Activated T-cell treated with anti-CD3 and anti-CD28 coated beads, Interleukin-2, amount 50 U/mL, for 72 hours (primary cell): ENCODE measurements at regions not wholly inside any gene's neighbourhood (a gene's known extent, or its start where the extent isn't known, plus 50 kb on each side); places are given as distances from the start of the nearest gene placed in this dataset.
"Not testable (repeated sequence)": the region's sequence is repeated elsewhere in the genome, so short reads cannot be mapped to it uniquely, and the experiment has no call there.

Experiments
- ATAC-seq, 2 donors: fragments of 150-1000 bp; cut with Tn5 transposase; replicated peaks in 1 of 2; 2 replicates each; pipeline ENCODE4 v1.10.0; 2021; ENCODE audit warnings: moderate library complexity in 2 of 2, mild to moderate bottlenecking in 1 of 2
- DNase-seq, 2 donors: peaks; one replicate each; pipeline ENCODE4 v3.0.0; 2021 to 2022; ENCODE audit warnings: mixed read lengths in 1 of 2
- H3K27ac Mint-ChIP-seq: one replicate; pipeline ENCODE4 v1.8.0; 2022; ENCODE audit warnings: mild to moderate bottlenecking, moderate library complexity, mixed read lengths
- H3K27me3 Mint-ChIP-seq: one replicate; pipeline ENCODE4 v1.8.0; 2022; ENCODE audit warnings: low read depth, mixed read lengths
- H3K36me3 Mint-ChIP-seq, 2 donors: one replicate each; pipeline ENCODE4 v1.8.0; 2022; ENCODE audit warnings: mixed read lengths in 2 of 2, mild to moderate bottlenecking in 1 of 2; ENCODE audit not compliant: insufficient read depth in 2 of 2
- H3K4me1 Mint-ChIP-seq: one replicate; pipeline ENCODE4 v1.8.0; 2022; ENCODE audit warnings: low read depth, mixed read lengths
- H3K4me3 Mint-ChIP-seq, 2 donors: one replicate each; pipeline ENCODE4 v1.8.0; 2022; ENCODE audit warnings: mild to moderate bottlenecking in 2 of 2, mixed read lengths in 2 of 2, moderate library complexity in 2 of 2
- H3K9me3 Mint-ChIP-seq, 2 donors: one replicate each; pipeline ENCODE4 v1.8.0; 2022; ENCODE audit warnings: mixed read lengths in 2 of 2

DNA sequence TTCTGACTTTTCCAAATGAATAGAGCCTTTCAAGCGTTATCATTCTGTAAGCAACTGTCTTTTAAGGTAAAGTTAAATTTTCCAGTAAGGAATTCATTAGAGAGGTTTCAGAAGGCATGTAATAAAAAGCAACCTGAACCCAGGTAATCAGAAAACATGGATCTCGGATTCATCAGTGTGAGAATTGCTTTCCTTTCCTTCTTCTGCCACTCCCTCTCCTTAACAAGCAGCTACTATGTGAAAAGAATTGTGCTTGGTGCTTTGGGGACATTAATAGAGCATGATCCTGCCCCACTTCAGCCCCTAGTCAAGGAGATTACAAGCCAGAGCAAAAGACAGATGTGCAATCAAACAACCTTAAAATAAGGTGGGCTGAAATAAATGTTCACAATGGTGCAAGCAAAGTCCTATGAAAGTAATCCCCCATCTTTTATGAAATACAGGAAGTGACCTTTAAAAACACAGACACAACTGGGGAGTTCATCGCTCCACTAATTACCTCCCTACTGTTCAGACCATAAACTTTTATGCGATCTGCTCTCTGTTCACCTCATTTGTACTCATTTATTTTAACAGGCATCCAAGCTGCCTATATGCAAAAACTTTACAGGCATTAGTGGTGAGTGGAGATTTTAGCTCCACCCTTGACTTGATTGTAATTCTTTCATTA is 122.9 kb upstream of the RASGEF1B start:
- no peak overlapping the region for H3K4me3 Mint-ChIP-seq
- no peak overlapping the region for H3K27ac Mint-ChIP-seq
- H3K4me1 Mint-ChIP-seq, result peaks cover 10% of the 10 kb centered on the region
- H3K9me3 Mint-ChIP-seq, result peaks cover 0 to 2% of the 10 kb centered on the region in 2 donors
- peaks cover 7% of the 10 kb centered on the region for H3K27me3 Mint-ChIP-seq
- H3K36me3 Mint-ChIP-seq, result no peaks in the 10 kb centered on the region
- no peak for ATAC-seq
- no peak for DNase-seq

DNA sequence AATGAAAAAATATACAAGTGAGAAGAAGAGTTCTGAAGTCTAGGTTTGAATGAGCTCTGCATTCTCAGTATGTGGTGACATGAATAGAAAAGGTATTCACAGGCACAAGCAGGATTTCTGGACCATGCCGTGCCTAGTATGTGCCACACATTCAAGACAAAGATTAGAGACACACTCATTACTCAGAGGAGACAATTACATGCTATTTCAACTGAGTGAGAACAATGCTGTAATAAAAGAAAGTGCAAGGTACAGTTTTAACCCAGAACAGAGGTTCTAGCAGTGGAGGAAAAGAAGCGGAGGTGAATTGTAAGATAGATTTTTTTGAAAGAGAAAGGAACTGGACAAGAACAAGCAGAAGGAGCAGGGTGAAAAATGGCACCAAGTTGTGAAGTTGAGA is 121.0 kb upstream of the RASGEF1B start:
- Mint-ChIP-seq H3K4me1 (peaks cover 17% of the 10 kb centered on the region), H3K27me3 (peaks cover 7% of the 10 kb centered on the region), H3K27ac (no peak overlapping the region), H3K9me3 (peaks cover 0 to 2% of the 10 kb centered on the region in 2 donors), H3K36me3 (no peaks in the 10 kb centered on the region), H3K4me3 (no peak overlapping the region)
- DNase-seq, result no peak
- ATAC-seq, result no peak

DNA sequence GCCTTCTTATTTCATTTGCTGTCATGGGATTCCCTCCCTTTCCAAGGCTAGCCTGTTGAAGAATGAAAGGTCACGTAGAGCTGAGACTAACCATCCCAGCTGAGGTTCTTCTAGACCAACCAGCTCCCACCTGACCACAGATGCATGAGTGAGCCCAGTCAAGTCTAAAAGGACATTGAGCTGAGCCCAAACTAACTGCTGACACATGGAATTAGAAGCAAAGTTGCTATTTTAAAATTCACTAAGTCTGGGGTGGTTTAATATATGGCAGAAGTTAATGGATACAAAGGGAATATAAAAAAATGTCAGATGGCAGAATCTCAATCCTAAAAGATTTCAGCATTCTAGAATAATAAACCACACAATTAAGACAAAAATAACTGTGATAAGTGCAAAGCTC is 118.9 kb upstream of the RASGEF1B start:
- Mint-ChIP-seq H3K27me3 (peaks cover 7% of the 10 kb centered on the region), H3K4me1 (peaks cover 17% of the 10 kb centered on the region), H3K9me3 (peaks cover 0 to 2% of the 10 kb centered on the region in 2 donors), H3K36me3 (no peaks in the 10 kb centered on the region), H3K4me3 (no peak overlapping the region), H3K27ac (no peak overlapping the region)
- DNase-seq (no peak), ATAC-seq (no peak)

DNA sequence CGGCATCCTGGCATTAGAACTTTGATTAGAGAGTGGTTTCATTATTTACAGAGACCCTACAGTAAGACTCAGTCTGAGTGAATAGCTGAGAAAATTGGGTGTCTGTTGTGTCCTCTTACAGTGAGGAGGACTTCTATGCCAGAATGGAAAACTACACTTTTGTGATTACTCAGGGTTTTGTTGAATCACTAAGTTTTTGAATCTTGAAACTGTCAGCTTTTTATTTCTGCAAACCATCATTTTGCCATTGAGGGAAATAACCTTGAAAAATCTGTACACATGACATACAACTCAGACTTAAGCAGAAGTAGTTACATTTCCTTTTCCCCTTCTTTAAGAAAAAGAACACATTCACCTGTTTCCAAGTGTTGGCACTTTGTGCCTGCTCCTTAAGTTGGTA is 117.6 kb upstream of the RASGEF1B start:
- H3K27ac Mint-ChIP-seq, result no peak overlapping the region
- H3K9me3 Mint-ChIP-seq, result peaks cover 0 to 2% of the 10 kb centered on the region in 2 donors
- DNase-seq, result no peak
- peaks cover 7% of the 10 kb centered on the region for H3K27me3 Mint-ChIP-seq
- peak overlapping the region in 1 of 2 donors; percentile 15 for H3K4me3 Mint-ChIP-seq
- ATAC-seq, result peak in 1 of 2 donors; percentile 50
- H3K4me1 Mint-ChIP-seq, result peaks cover 17% of the 10 kb centered on the region
- no peaks in the 10 kb centered on the region for H3K36me3 Mint-ChIP-seq

DNA sequence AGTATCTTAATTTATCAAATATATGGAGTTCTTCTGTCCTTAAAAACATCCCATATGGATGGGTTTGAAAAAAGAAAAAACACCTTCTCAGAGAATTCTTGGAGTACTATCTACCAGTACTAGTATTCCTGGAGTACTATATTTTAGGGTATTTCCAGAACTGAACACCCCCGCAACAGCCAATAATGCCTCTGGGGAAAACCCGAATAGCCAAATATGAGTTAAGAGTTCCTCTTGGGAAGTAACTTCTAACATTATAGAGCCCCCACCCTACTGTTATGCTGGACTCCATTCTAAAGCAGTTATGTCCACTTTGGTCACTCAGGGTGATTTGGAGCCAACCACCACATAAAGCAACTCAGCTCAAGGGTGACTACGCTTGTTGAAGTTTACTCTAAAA is 115.0 kb upstream of the RASGEF1B start:
- no peaks in the 10 kb centered on the region for H3K36me3 Mint-ChIP-seq

DNA sequence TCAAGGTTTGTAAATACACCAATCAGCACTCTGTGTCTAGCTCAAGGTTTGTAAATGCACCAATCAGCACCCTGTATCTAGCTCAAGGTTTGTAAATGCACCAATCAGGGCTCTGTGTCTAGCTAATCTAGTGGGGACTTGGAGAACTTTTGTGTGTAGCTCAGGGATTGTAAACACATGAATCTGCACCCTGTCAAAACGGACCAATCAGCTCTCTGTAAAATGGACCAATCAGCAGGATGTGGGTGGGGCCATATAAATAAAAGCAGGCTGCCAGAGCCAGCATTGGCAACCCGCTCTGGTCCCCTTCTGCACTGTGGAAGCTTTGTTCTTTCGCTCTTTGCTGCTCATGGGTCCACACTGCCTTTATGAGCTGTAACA is 109.3 kb upstream of the RASGEF1B start:
- not testable (repeated sequence) for ATAC-seq, H3K9me3 Mint-ChIP-seq

More for the DNA sequence above, 115.0 kb upstream of the RASGEF1B start:
- DNase-seq, result no peak
- H3K4me3 Mint-ChIP-seq, result no peak overlapping the region
- no peaks in the 10 kb centered on the region for H3K9me3 Mint-ChIP-seq
- peaks cover 12% of the 10 kb centered on the region for H3K4me1 Mint-ChIP-seq
- no peaks in the 10 kb centered on the region for H3K27me3 Mint-ChIP-seq
- no peak for ATAC-seq
- no peak overlapping the region for H3K27ac Mint-ChIP-seq

DNA sequence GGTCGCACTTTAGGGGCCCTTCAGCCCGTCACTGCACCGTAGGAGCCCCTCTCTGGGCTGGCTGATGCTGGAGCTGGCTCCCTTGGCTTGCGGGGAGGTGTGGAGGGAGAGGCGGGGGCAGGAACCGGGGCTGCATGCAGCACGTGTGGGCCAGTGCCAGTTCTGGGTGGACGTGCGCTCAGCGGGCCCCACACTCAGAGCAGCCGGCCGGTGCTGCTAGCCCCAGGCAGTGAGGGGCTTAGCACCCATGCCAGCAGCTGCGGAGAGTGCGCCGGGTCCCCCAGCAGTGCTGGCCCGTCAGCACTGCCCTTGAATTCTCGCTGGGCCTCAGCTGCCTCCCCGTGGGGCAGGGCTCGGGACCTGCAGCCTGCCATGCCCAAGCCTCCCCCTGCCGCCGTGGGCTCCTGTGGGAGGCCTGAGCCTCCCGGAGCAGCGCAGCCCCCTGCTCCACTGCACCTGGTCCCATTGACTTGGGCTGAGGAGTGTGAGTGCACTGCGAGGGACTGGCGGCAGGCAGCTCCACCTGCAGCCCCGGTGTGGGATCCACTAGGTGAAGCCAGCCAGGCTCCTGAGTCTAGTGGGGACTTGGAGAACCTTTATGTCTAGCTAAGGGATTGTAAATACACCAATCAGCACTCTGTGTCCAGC is 108.8 kb upstream of the RASGEF1B start:
- DNase-seq, result no peak
- no peaks in the 10 kb centered on the region for H3K4me1 Mint-ChIP-seq

More for the DNA sequence above, 109.3 kb upstream of the RASGEF1B start:
- DNase-seq, H3K4me1 Mint-ChIP-seq, H3K27me3 Mint-ChIP-seq, H3K36me3 Mint-ChIP-seq, H3K4me3 Mint-ChIP-seq, H3K27ac Mint-ChIP-seq: not testable (repeated sequence)

DNA sequence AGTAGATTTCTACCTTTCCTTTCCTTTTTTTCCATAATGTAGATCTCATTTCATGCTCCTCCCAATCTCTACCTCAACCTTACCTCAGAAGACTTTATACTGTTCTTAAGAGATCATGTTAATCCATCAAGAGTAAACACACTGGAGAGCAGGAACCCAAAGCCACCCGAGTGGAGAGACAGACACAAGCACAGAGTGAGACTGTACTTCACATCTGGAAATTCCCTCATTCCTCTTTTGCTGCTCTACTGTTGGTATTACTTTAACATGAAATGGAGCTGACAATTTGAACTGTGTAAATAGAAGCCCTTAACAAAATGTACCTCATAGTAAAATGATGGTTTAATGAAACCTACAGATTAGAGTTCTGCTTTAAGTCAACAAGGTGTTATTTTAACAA is 105.7 kb upstream of the RASGEF1B start:
- Mint-ChIP-seq H3K4me1 (no peaks in the 10 kb centered on the region), H3K4me3 (no peak overlapping the region), H3K27me3 (no peaks in the 10 kb centered on the region), H3K27ac (no peak overlapping the region), H3K36me3 (no peaks in the 10 kb centered on the region), H3K9me3 (no peaks in the 10 kb centered on the region)
- ATAC-seq, result no peak
- DNase-seq, result no peak

More for the DNA sequence above, 108.8 kb upstream of the RASGEF1B start:
- ATAC-seq, result no peak
- Mint-ChIP-seq H3K4me3 (no peak overlapping the region), H3K9me3 (no peaks in the 10 kb centered on the region), H3K27me3 (no peaks in the 10 kb centered on the region), H3K36me3 (no peaks in the 10 kb centered on the region), H3K27ac (no peak overlapping the region)

DNA sequence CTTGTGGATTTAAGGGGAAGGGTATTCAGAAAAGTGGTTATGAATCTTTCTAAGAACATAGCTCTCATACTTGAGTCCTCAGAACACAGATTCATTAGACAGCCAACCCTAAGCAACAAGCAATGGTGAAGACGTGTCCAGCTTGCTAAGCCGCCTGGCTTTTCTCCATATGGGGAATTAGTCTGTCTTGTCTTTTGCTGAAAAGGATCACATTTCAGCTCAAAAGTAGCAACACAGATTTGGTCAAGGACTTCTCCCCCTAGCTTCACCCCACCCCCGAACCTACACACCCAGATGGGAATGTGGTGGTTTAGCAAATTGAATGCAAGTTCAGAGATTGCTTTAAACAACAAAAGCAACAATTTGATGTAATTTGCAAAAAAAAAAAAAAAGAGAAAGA is 103.3 kb upstream of the RASGEF1B start:
- DNase-seq, result no peak
- Mint-ChIP-seq H3K9me3 (no peaks in the 10 kb centered on the region), H3K4me3 (no peak overlapping the region), H3K36me3 (no peaks in the 10 kb centered on the region), H3K27me3 (no peaks in the 10 kb centered on the region), H3K27ac (no peak overlapping the region), H3K4me1 (no peaks in the 10 kb centered on the region)
- no peak for ATAC-seq

DNA sequence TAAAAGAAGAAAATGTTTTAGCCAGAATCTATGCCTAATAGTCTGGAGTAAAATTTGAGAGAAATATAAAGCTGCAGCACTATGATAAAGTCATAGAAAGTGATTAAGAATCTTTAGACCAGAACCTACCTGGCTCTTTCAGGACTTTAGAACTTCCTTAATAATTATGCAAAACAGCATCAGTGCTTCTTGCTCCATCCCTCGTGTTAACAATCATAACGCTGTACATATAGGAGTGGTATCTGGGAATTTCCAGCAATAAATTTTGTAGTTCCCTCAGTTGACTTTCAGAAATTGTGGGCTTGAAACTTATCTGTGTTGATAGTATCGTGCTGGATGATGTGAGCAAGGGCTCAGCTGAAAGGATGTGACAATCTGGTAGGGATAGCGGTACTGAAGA is 102.1 kb upstream of the RASGEF1B start:
- no peaks in the 10 kb centered on the region for H3K27me3 Mint-ChIP-seq
- no peak overlapping the region for H3K27ac Mint-ChIP-seq
- no peaks in the 10 kb centered on the region for H3K36me3 Mint-ChIP-seq
- ATAC-seq (no peak), DNase-seq (no peak)
- no peaks in the 10 kb centered on the region for H3K9me3 Mint-ChIP-seq
- H3K4me3 Mint-ChIP-seq, result no peak overlapping the region
- H3K4me1 Mint-ChIP-seq, result no peaks in the 10 kb centered on the region

DNA sequence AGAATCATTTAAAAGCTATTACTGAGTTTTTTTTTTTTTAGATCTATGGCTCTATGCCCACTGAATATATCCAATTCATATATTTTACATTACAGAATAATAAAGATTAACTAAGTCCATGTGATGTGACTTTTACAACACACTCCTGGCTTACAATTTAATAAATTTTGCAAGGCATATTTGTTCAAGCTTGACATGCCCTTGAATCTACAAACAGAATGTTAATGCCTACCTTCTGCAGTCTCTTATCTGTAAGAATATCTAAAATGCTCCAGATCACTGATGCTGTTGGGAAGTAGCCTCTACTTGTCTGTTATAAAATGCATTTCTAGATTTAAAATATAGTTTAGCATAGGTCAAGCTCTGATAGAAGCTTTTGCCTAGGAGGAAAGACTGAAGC is 100.7 kb upstream of the RASGEF1B start:
- no peaks in the 10 kb centered on the region for H3K4me1 Mint-ChIP-seq
- H3K4me3 Mint-ChIP-seq, result no peak overlapping the region
- ATAC-seq, result no peak
- H3K36me3 Mint-ChIP-seq, result no peaks in the 10 kb centered on the region
- no peak for DNase-seq
- H3K27me3 Mint-ChIP-seq, result no peaks in the 10 kb centered on the region
- H3K9me3 Mint-ChIP-seq, result no peaks in the 10 kb centered on the region
- no peak overlapping the region for H3K27ac Mint-ChIP-seq

DNA sequence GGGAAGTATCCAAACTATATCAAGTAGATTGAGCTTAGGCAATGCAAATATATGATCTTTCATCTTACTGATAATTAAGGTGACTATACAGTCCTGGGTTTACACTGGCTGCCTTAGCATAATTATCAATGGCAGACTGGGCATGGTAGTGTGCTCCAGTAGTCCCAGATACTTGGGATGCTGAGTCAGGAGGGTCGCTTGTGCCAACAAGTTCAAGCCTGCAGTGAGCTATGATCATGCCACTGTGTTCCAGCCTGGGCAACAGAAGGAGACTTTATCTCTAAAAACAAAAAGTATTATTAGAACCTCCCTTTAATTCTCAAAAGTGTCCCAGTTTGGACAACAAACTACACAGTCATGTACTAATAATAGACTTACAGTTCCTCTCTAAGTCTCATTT is 99.4 kb upstream of the RASGEF1B start:
- Mint-ChIP-seq H3K27ac (no peak overlapping the region), H3K27me3 (no peaks in the 10 kb centered on the region), H3K4me3 (no peak overlapping the region), H3K4me1 (no peaks in the 10 kb centered on the region), H3K36me3 (no peaks in the 10 kb centered on the region), H3K9me3 (no peaks in the 10 kb centered on the region)
- DNase-seq (no peak), ATAC-seq (no peak)

DNA sequence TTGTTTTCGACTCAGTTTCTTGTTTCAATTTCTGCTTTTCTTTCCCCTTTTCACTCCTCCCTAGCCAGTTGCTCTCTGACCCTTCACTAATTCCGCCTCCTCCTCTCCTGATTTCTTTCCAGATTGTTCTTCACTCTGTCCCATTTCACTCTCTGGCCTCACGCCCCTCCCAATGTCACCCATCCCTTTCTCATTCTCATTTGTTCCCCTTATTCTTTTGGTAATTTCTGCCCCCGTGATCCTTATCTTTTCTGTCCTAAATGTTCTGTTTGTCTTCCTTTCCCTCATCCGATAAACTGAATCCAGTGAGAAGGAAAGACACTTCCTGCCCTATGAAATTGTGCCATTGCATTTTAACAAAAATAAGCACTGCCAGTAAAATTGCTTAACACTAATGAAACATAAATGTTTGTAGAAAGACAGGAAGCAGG is 94.5 kb upstream of the RASGEF1B start:
- Mint-ChIP-seq H3K27ac (no peak overlapping the region), H3K27me3 (no peaks in the 10 kb centered on the region)

More for the DNA sequence above, 94.5 kb upstream of the RASGEF1B start:
- Mint-ChIP-seq H3K9me3 (no peaks in the 10 kb centered on the region), H3K4me1 (peaks cover 6% of the 10 kb centered on the region), H3K36me3 (no peaks in the 10 kb centered on the region), H3K4me3 (no peak overlapping the region)
- ATAC-seq (no peak), DNase-seq (no peak)
